NT2/D1 (cell line): ENCODE measurements at regions not wholly inside any gene's neighbourhood (a gene's known extent, or its start where the extent isn't known, plus 50 kb on each side); places are given as distances from the start of the nearest gene placed in this dataset.

Experiments used
- SUZ12 ChIP-seq: IDR thresholded peaks from 2 replicates; pipeline ENCODE4 v1.6.1; 2011; ENCODE audit not compliant: insufficient read length, insufficient read depth; ENCODE audit errors: extremely low read depth
- YY1 ChIP-seq: IDR thresholded peaks from 2 replicates; pipeline ENCODE4 v1.6.1; 2011; ENCODE audit not compliant: insufficient read length, insufficient read depth

- TF ChIP-seq YY1 (no peak), SUZ12 (no peak)
Measured at GRCh38 chr2:188770296-188770695, 203.9 kb upstream of the COL3A1 start.
